ENCODE measurements at regions not wholly inside any gene's neighbourhood (a gene's known extent, or its start where the extent isn't known, plus 50 kb on each side); places are given as distances from the start of the nearest gene placed in this dataset.
A peak's percentile ranks its signal among the peaks of the same experiment; 100 is the strongest.

- Mint-ChIP-seq H3K4me3 (no peak overlapping the region), H3K27ac (no peak overlapping the region), H3K27me3 (peaks cover 19% of the 10 kb centered on the region), H3K9me3 (no peaks in the 10 kb centered on the region), H3K4me1 (no peaks in the 10 kb centered on the region)
- no peak for DNase-seq
- ATAC-seq, result no peak
Observed at GRCh38 chr4:24433515-24434214, 150.7 kb downstream of the DHX15 start.

DNA sequence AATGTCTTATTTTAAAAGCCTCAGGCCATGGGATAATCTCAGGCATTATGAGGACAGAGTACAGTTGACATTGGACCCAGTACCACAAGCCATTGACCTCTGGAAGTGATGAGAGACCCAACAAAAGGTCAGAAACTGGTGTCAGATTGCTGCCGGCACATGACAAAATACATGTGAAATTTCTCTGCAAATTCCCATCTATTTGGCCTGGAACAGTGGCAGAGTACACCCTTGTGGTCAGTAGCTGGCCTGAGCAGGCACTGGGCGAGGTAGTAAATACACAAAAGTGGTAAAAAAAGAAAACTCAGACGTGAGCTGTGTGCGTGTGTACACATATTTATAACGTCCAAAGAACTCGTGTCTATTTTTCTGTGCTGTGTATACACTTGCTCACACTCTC is 155.5 kb downstream of the DHX15 start:
- H3K4me3 Mint-ChIP-seq, result no peak overlapping the region
- no peak overlapping the region for H3K27ac Mint-ChIP-seq
- DNase-seq, result no peak
- H3K9me3 Mint-ChIP-seq, result no peaks in the 10 kb centered on the region
- no peak for ATAC-seq
- no peaks in the 10 kb centered on the region for H3K4me1 Mint-ChIP-seq
- peaks cover 15% of the 10 kb centered on the region for H3K27me3 Mint-ChIP-seq

DNA sequence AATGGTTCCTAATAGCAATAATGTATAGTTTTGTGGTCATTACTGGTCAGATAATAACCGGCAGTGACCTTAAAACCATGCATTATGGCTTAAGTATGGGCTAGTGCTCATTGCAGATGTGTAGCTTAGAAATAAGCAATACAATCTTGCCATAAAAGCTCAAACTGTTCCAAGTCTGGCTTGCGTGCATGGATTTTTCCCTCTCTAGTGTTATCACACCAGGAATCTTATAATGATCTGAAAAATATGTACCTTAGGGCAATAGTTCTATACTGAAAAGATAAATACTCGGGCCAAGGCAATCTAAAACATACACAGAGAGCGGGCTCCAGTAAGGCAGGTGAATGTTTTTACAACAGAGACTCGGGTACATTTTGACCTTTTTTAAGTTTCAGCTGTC is 157.8 kb downstream of the DHX15 start:
- peaks cover 15% of the 10 kb centered on the region for H3K27me3 Mint-ChIP-seq
- H3K4me1 Mint-ChIP-seq, result no peaks in the 10 kb centered on the region
- ATAC-seq, result no peak
- no peak overlapping the region for H3K27ac Mint-ChIP-seq
- no peaks in the 10 kb centered on the region for H3K9me3 Mint-ChIP-seq
- no peak for DNase-seq
- H3K4me3 Mint-ChIP-seq, result no peak overlapping the region

DNA sequence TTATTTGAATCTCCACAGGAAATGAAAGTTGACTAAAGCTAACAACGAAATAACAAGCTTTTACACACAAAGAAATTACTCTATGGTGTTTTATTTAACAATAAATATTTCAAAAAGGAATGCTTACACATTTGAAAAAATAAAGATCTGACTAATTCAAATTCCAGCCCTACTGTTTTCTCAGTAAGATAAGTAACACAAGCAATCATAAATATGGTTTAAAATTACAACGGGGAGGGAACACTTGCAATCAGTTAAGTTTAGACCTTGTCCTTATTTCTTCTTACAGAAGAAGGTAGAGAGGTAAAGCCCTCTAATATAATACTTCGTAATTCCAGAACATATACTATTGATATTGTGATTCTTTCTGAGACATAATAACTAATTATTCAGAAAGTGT is 158.5 kb downstream of the DHX15 start:
- no peak for ATAC-seq
- Mint-ChIP-seq H3K9me3 (no peaks in the 10 kb centered on the region), H3K27ac (no peak overlapping the region), H3K4me1 (no peaks in the 10 kb centered on the region), H3K4me3 (no peak overlapping the region), H3K27me3 (peaks cover 22% of the 10 kb centered on the region)
- no peak for DNase-seq

GRCh38 chr4:24423670-24424069 is 160.7 kb downstream of the DHX15 start:
- Mint-ChIP-seq H3K4me1 (peaks cover 6% of the 10 kb centered on the region), H3K27me3 (peaks cover 18% of the 10 kb centered on the region), H3K27ac (no peak overlapping the region), H3K4me3 (no peak overlapping the region), H3K9me3 (no peaks in the 10 kb centered on the region)
- DNase-seq (no peak), ATAC-seq (no peak)

DNA sequence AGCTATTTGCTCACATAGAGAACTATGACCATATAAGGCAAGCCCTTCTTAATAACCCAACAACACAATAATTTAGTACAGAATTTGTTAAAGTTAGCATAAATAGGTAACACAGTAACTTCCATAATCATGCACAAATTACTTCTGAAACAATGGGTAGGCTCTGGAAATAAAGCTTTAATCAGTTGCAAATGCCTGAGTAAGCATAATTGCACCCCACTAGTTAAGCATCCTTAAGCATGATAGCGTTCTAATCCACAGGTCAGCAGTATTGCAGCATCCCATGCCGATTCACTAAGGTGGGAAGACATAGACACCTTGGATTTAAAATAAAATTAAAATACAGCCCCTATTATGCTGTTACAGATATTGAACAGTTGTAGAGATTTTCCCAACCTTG is 161.7 kb downstream of the DHX15 start:
- Mint-ChIP-seq H3K9me3 (no peaks in the 10 kb centered on the region), H3K4me3 (no peak overlapping the region)

GRCh38 chr4:24419181-24420034 is 164.9 kb downstream of the DHX15 start:
- Mint-ChIP-seq H3K27ac (no peak overlapping the region), H3K27me3 (peaks cover 35% of the 10 kb centered on the region), H3K9me3 (no peaks in the 10 kb centered on the region), H3K4me3 (no peak overlapping the region), H3K4me1 (peaks cover 6% of the 10 kb centered on the region)
- ATAC-seq (peak; percentile 72), DNase-seq (peak; percentile 51 to 54)

More for the DNA sequence above, 161.7 kb downstream of the DHX15 start:
- peaks cover 18% of the 10 kb centered on the region for H3K27me3 Mint-ChIP-seq
- peaks cover 6% of the 10 kb centered on the region for H3K4me1 Mint-ChIP-seq
- DNase-seq (no peak), ATAC-seq (no peak)
- no peak overlapping the region for H3K27ac Mint-ChIP-seq

DNA sequence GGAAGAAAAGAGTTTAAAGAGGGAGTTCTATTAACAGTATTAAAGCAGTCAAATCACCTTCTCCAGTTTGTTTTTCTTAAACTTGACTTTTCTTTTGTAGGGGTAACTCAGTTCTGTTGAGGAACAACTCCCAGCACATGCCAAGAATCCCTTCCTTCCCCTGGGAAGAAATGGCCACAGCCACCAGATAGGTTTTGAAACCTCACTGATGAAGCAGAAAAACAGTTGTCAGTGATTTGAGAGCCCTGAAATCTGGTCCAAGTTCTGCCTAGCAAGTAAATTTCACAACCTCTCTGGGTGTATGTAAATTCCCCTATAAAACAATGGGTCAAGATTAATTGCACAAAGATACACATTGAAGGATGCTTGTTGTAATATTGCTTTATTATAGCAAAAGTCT is 167.1 kb downstream of the DHX15 start:
- no peak for DNase-seq
- Mint-ChIP-seq H3K27me3 (peaks cover 42% of the 10 kb centered on the region), H3K9me3 (no peaks in the 10 kb centered on the region), H3K4me1 (peaks cover 6% of the 10 kb centered on the region), H3K4me3 (no peak overlapping the region), H3K27ac (no peak overlapping the region)
- ATAC-seq, result no peak

GRCh38 chr4:24416293-24416692 is 168.1 kb downstream of the DHX15 start:
- ATAC-seq, result no peak
- Mint-ChIP-seq H3K27ac (no peak overlapping the region), H3K9me3 (no peaks in the 10 kb centered on the region), H3K4me1 (peaks cover 6% of the 10 kb centered on the region), H3K4me3 (no peak overlapping the region), H3K27me3 (peaks cover 38% of the 10 kb centered on the region)
- no peak for DNase-seq

- no peak for ATAC-seq
- H3K27me3 Mint-ChIP-seq, result peaks cover 31% of the 10 kb centered on the region
Observed at GRCh38 chr4:24413311-24413784, 171.0 kb downstream of the DHX15 start.

GRCh38 chr4:24411806-24412205 is 172.5 kb downstream of the DHX15 start:
- H3K4me1 Mint-ChIP-seq, result no peaks in the 10 kb centered on the region
- H3K9me3 Mint-ChIP-seq, result no peaks in the 10 kb centered on the region
- H3K27me3 Mint-ChIP-seq, result peaks cover 29% of the 10 kb centered on the region
- DNase-seq (no peak), ATAC-seq (no peak)
- no peak overlapping the region for H3K27ac Mint-ChIP-seq
- H3K4me3 Mint-ChIP-seq, result no peak overlapping the region

More at GRCh38 chr4:24413311-24413784, 171.0 kb downstream of the DHX15 start:
- Mint-ChIP-seq H3K4me3 (no peak overlapping the region), H3K27ac (no peak overlapping the region), H3K4me1 (no peaks in the 10 kb centered on the region), H3K9me3 (no peaks in the 10 kb centered on the region)
- DNase-seq, result no peak

DNA sequence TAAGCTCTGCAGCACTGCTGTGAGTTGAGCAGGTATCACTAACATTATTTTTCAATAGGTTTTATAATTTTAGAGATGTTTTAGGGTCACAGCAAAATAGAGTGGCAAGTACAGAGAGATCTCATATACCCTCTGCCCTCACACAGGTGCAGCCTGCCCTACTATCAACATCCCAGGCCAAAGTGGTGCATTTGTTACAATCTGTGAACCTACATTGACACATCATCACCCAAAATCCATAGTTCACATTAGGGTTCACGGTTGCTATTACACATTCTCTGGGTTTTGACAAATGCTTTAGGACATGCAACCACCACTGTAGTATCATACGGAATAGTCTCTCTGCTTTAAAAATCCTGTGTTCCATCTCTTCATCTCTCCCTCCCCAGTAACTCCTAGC is 173.1 kb downstream of the DHX15 start:
- DNase-seq, result no peak
- H3K4me3 Mint-ChIP-seq, result no peak overlapping the region
- peaks cover 24% of the 10 kb centered on the region for H3K27me3 Mint-ChIP-seq
- H3K9me3 Mint-ChIP-seq, result no peaks in the 10 kb centered on the region
- no peak for ATAC-seq
- no peaks in the 10 kb centered on the region for H3K4me1 Mint-ChIP-seq
- H3K27ac Mint-ChIP-seq, result no peak overlapping the region

GRCh38 chr4:24408640-24409039 is 175.7 kb downstream of the DHX15 start:
- H3K4me3 Mint-ChIP-seq, result no peak overlapping the region
- H3K27ac Mint-ChIP-seq, result no peak overlapping the region
- peaks cover 15% of the 10 kb centered on the region for H3K27me3 Mint-ChIP-seq
- ATAC-seq, result no peak
- no peaks in the 10 kb centered on the region for H3K4me1 Mint-ChIP-seq
- no peaks in the 10 kb centered on the region for H3K9me3 Mint-ChIP-seq
- no peak for DNase-seq

GRCh38 chr4:24405926-24406325 is 178.4 kb downstream of the DHX15 start:
- ATAC-seq (no peak), DNase-seq (no peak)
- Mint-ChIP-seq H3K4me3 (no peak overlapping the region), H3K27me3 (peaks cover 5% of the 10 kb centered on the region), H3K27ac (no peak overlapping the region), H3K4me1 (no peaks in the 10 kb centered on the region), H3K9me3 (no peaks in the 10 kb centered on the region)

DNA sequence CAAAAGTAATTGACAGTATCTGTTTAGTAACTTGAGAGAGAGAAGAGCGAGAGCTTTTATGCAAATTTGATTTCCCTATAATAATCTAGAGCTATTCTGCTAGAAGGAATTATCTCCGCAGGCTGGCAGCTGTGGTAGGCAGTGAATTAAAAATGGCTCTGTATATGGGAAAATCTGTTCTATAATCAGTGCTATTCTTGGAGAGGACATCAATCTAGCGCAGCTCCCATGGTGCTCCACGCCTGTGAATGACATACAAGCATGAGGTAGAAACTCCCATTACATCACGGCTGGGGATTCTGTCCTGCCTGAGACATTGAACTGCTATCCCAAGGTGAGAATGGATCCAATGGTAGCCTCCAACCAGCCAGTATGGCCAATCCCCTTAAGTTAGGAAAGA is 179.0 kb downstream of the DHX15 start:
- DNase-seq (no peak), ATAC-seq (no peak)
- Mint-ChIP-seq H3K27ac (no peak overlapping the region), H3K27me3 (peaks cover 5% of the 10 kb centered on the region), H3K9me3 (no peaks in the 10 kb centered on the region), H3K4me3 (no peak overlapping the region), H3K4me1 (no peaks in the 10 kb centered on the region)

GRCh38 chr4:24404281-24404680 is 180.1 kb downstream of the DHX15 start:
- no peak overlapping the region for H3K27ac Mint-ChIP-seq
- no peaks in the 10 kb centered on the region for H3K9me3 Mint-ChIP-seq
- no peaks in the 10 kb centered on the region for H3K4me1 Mint-ChIP-seq
- no peak for ATAC-seq
- H3K4me3 Mint-ChIP-seq, result no peak overlapping the region
- DNase-seq, result no peak
- peaks cover 5% of the 10 kb centered on the region for H3K27me3 Mint-ChIP-seq

Measured in stimulated activated naive CD8-positive, alpha-beta T cell treated with anti-CD3 and anti-CD28 coated beads, Interleukin-15, amount 100 ng/mL, for 72 hours (primary cell).